ENCODE measurements at regions not wholly inside any gene's neighbourhood (a gene's known extent, or its start where the extent isn't known, plus 50 kb on each side); places are given as distances from the start of the nearest gene placed in this dataset.

DNA sequence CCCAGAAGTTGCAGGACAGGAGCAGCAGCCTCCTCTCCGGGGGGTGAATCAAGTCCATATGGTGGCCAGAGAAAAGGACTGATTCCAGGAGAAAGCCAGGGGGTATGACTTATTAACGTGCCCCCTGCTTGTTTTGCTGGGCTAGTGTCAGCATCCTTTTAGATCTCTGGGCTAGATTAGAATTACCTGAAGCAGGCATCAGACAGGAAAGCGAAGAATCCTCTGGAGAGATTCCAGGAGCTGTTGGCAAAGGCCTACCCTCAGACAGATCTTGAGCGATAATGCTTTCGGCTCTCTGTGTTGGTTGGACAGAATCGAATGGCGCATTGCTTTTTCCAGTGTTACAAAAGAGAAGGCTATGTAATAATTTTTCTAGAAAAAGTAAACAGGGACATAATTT lies 164.0 kb upstream of the GLI3 start:
- TF ChIP-seq, protein P1, sequence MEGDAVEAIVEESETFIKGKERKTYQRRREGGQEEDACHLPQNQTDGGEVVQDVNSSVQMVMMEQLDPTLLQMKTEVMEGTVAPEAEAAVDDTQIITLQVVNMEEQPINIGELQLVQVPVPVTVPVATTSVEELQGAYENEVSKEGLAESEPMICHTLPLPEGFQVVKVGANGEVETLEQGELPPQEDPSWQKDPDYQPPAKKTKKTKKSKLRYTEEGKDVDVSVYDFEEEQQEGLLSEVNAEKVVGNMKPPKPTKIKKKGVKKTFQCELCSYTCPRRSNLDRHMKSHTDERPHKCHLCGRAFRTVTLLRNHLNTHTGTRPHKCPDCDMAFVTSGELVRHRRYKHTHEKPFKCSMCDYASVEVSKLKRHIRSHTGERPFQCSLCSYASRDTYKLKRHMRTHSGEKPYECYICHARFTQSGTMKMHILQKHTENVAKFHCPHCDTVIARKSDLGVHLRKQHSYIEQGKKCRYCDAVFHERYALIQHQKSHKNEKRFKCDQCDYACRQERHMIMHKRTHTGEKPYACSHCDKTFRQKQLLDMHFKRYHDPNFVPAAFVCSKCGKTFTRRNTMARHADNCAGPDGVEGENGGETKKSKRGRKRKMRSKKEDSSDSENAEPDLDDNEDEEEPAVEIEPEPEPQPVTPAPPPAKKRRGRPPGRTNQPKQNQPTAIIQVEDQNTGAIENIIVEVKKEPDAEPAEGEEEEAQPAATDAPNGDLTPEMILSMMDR (IDR thresholded peaks at IDR 0.05; ENCODE audit: unreplicated experiment), result no peak
- DNase-seq (ENCODE audit: unreplicated experiment), result no peak
- no TSS peak for BruUV-seq (replicated peaks)
- H3K4me1 Mint-ChIP-seq (ENCODE audit: insufficient read depth, unreplicated experiment), result peaks cover 5% of the 10 kb centered on the region
- POLR2A ChIA-PET, result no interaction called here
- CTCF ChIA-PET, result no interaction called here
- H3K27ac Mint-ChIP-seq (ENCODE audit: low read depth, unreplicated experiment), result no peak overlapping the region
- H3K36me3 Mint-ChIP-seq (ENCODE audit: insufficient read depth, unreplicated experiment), result no peaks in the 10 kb centered on the region
- no peaks in the 10 kb centered on the region for H3K9me3 Mint-ChIP-seq (ENCODE audit: unreplicated experiment)
- intact Hi-C loops (cut with micrococcal nuclease), result no loop called here
- no peaks in the 10 kb centered on the region for H3K27me3 Mint-ChIP-seq (ENCODE audit: insufficient read depth, unreplicated experiment)
- no peak overlapping the region for H3K4me3 Mint-ChIP-seq (ENCODE audit: unreplicated experiment)

DNA sequence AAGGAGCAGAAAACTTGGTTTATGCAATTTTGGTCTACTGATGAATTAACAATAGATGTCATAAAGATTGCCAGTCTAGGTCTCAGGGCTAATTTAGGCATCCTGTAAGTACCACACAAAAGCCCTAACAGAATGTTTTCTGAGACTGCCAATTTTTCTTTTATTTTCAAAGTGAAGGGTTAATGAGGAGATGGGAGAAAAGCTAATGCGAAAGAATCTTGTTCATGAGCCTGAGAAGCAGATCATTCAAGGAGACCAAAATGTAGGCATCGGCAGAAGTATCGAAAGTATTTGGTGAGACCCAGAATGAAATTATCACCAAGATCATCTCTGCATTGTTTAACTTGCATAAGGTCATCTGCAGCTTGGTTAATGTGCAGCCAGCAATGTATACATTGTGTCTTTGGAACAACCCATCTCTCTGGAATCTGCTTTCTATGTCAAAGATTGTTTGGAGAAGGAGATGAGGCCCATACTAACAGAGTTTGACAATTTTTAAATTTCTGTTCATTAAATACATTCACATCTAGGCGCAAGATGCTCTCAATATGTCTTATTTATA lies 163.3 kb upstream of the GLI3 start:
- H3K27ac Mint-ChIP-seq (ENCODE audit: low read depth, unreplicated experiment), result no peak overlapping the region

DNA sequence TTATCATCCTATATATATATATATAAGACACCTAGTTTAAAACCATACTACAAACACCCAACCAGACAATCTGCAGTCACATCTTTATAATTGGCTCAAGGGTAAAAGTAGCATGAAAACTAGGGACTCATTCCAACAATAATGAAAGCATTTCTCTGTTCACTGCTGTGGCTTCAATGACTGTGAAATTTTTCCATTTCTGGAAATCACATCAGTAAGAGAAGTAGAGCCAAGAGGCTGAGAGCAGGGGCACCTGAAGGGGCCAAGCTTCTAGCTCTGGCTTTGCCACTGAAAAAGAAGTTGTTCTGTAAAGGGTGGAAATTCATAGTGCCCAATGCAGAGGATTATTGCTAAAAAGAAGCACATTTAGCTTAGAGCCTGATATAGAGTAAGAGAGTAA lies 158.6 kb upstream of the GLI3 start:
- intact Hi-C loops (cut with micrococcal nuclease), result no loop called here
- CTCF ChIA-PET, result no interaction called here
- BruUV-seq (replicated peaks), result no TSS peak
- no peaks in the 10 kb centered on the region for H3K36me3 Mint-ChIP-seq (ENCODE audit: insufficient read depth, unreplicated experiment)
- TF ChIP-seq, protein P1 (IDR thresholded peaks at IDR 0.05; ENCODE audit: unreplicated experiment), result no peak
- no peaks in the 10 kb centered on the region for H3K9me3 Mint-ChIP-seq (ENCODE audit: unreplicated experiment)
- no peak overlapping the region for H3K27ac Mint-ChIP-seq (ENCODE audit: low read depth, unreplicated experiment)
- H3K4me1 Mint-ChIP-seq (ENCODE audit: insufficient read depth, unreplicated experiment), result no peaks in the 10 kb centered on the region
- POLR2A ChIA-PET, result no interaction called here
- no peak overlapping the region for H3K4me3 Mint-ChIP-seq (ENCODE audit: unreplicated experiment)
- no peak for DNase-seq (ENCODE audit: unreplicated experiment)
- H3K27me3 Mint-ChIP-seq (ENCODE audit: insufficient read depth, unreplicated experiment), result no peaks in the 10 kb centered on the region

More for the DNA sequence above, 163.3 kb upstream of the GLI3 start:
- Mint-ChIP-seq H3K27me3 (ENCODE audit: insufficient read depth, unreplicated experiment) (no peaks in the 10 kb centered on the region), H3K9me3 (ENCODE audit: unreplicated experiment) (no peaks in the 10 kb centered on the region), H3K4me3 (ENCODE audit: unreplicated experiment) (no peak overlapping the region), H3K36me3 (ENCODE audit: insufficient read depth, unreplicated experiment) (no peaks in the 10 kb centered on the region), H3K4me1 (ENCODE audit: insufficient read depth, unreplicated experiment) (peaks cover 5% of the 10 kb centered on the region)
- TF ChIP-seq, protein P1 (IDR thresholded peaks at IDR 0.05; ENCODE audit: unreplicated experiment), result no peak
- intact Hi-C loops (cut with micrococcal nuclease), result no loop called here
- ChIA-PET CTCF (no interaction called here), POLR2A (no interaction called here)
- DNase-seq (ENCODE audit: unreplicated experiment), result no peak
- no TSS peak for BruUV-seq (replicated peaks)

DNA sequence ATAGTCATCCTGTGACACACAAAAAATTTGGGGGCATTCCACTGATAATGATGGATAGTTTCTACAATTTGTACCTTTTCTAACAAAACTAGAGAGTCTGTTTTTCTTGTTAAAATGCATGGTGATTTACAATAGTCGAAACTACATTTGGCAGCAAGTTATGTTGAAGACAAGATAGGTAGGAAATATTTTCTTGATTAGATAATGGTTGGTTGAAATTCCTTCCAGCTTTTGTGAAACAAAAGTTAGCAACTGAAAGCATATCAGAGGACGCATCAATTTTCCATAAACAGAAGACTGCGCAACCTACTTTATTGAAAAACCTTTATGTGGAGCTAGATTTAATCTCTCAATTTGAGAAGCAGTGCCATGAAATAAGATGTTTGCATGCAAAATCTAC lies 155.8 kb upstream of the GLI3 start:
- intact Hi-C loops (cut with micrococcal nuclease), result no loop called here
- ChIA-PET POLR2A (interaction anchor here (0.7 kb wide), 1 partner anchor 51 kb away, joined by 3 read pairs; no protein-coding TSS in a partner anchor), CTCF (no interaction called here)
- no peak overlapping the region for H3K4me3 Mint-ChIP-seq (ENCODE audit: unreplicated experiment)
- no TSS peak for BruUV-seq (replicated peaks)
- no peaks in the 10 kb centered on the region for H3K9me3 Mint-ChIP-seq (ENCODE audit: unreplicated experiment)
- H3K36me3 Mint-ChIP-seq (ENCODE audit: insufficient read depth, unreplicated experiment), result peaks cover 5% of the 10 kb centered on the region
- no peak overlapping the region for H3K27ac Mint-ChIP-seq (ENCODE audit: low read depth, unreplicated experiment)
- TF ChIP-seq, protein P1 (IDR thresholded peaks at IDR 0.05; ENCODE audit: unreplicated experiment), result no peak
- no peaks in the 10 kb centered on the region for H3K27me3 Mint-ChIP-seq (ENCODE audit: insufficient read depth, unreplicated experiment)
- no peaks in the 10 kb centered on the region for H3K4me1 Mint-ChIP-seq (ENCODE audit: insufficient read depth, unreplicated experiment)
- DNase-seq (ENCODE audit: unreplicated experiment), result no peak
